H9 (cell line): ENCODE measurements at regions not wholly inside any gene's neighbourhood (a gene's known extent, or its start where the extent isn't known, plus 50 kb on each side); places are given as distances from the start of the nearest gene placed in this dataset.

ENCODE experiments used
- DNase-seq: peaks from one replicate; pipeline ENCODE4 v3.0.0-alpha.2; 2017
- H2AFZ ChIP-seq: one replicate; pipeline ENCODE4 v1.6.1; 2013; ENCODE audit warnings: mild to moderate bottlenecking, low read length, control low read depth, moderate library complexity
- H2AK5ac ChIP-seq: 2 replicates; pipeline ENCODE4 v1.6.1; 2013; ENCODE audit warnings: low read length, control low read depth, mixed read lengths; ENCODE audit not compliant: insufficient read length
- H2BK120ac ChIP-seq: one replicate; pipeline ENCODE4 v1.6.1; 2013; ENCODE audit warnings: low read depth, mild to moderate bottlenecking, low read length, control low read depth, inconsistent platforms; ENCODE audit not compliant: poor library complexity, severe bottlenecking
- H2BK12ac ChIP-seq: 2 replicates; pipeline ENCODE4 v1.6.1; 2013; ENCODE audit warnings: low read length, control low read depth, mixed read lengths, low read depth; ENCODE audit not compliant: insufficient read length
- H2BK15ac ChIP-seq: 2 replicates; pipeline ENCODE4 v1.6.1; 2013; ENCODE audit warnings: low read depth, low read length, control low read depth
- H2BK20ac ChIP-seq: one replicate; pipeline ENCODE4 v1.6.1; 2013; ENCODE audit warnings: low read depth, mild to moderate bottlenecking, low read length, control low read depth, inconsistent platforms; ENCODE audit not compliant: poor library complexity, severe bottlenecking
- H2BK5ac ChIP-seq: 2 replicates; pipeline ENCODE4 v1.6.1; 2013; ENCODE audit warnings: low read length, control low read depth, mixed read lengths; ENCODE audit not compliant: insufficient read length
- H3K14ac ChIP-seq: 2 replicates; pipeline ENCODE4 v1.6.1; 2013; ENCODE audit warnings: low read length, control low read depth; ENCODE audit not compliant: insufficient read depth
- H3K18ac ChIP-seq: 2 replicates; pipeline ENCODE4 v1.6.1; 2013; ENCODE audit warnings: low read depth, mild to moderate bottlenecking, mixed read lengths, low read length, control low read depth; ENCODE audit not compliant: insufficient read length
- H3K23ac ChIP-seq: 2 replicates; pipeline ENCODE4 v1.6.1; 2013; ENCODE audit warnings: low read length, control low read depth, mixed read lengths, low read depth; ENCODE audit not compliant: insufficient read length
- H3K23me2 ChIP-seq: 2 replicates; pipeline ENCODE4 v1.6.1; 2013; ENCODE audit warnings: low read depth, mild to moderate bottlenecking, mixed read lengths, low read length, control low read depth; ENCODE audit not compliant: insufficient read length, poor library complexity, severe bottlenecking
- H3K27ac ChIP-seq: 2 replicates; pipeline ENCODE4 v1.5.1; 2013; ENCODE audit warnings: low read length, control low read depth, mixed read lengths, low read depth; ENCODE audit not compliant: insufficient read length
- H3K27me3 ChIP-seq: 2 replicates; pipeline ENCODE4 v1.6.1; 2013; ENCODE audit warnings: low read length, control low read depth, inconsistent platforms; ENCODE audit not compliant: insufficient read depth
- H3K4ac ChIP-seq: 2 replicates; pipeline ENCODE4 v1.6.1; 2013; ENCODE audit warnings: low read depth, mild to moderate bottlenecking, control low read depth, inconsistent platforms, low read length, moderate library complexity
- H3K4me1 ChIP-seq: 2 replicates; pipeline ENCODE4 v1.6.1; 2013; ENCODE audit warnings: low read length, control low read depth, inconsistent platforms; ENCODE audit not compliant: insufficient read depth
- H3K4me2 ChIP-seq: 2 replicates; pipeline ENCODE4 v1.6.1; 2013; ENCODE audit warnings: low read length, control low read depth, mixed read lengths; ENCODE audit not compliant: insufficient read length, insufficient read depth
- H3K56ac ChIP-seq: 2 replicates; pipeline ENCODE4 v1.6.1; 2013; ENCODE audit warnings: low read depth, mild to moderate bottlenecking, mixed read lengths, low read length, control low read depth; ENCODE audit not compliant: insufficient read length
- H3K79me1 ChIP-seq: 2 replicates; pipeline ENCODE4 v1.6.1; 2013; ENCODE audit warnings: low read depth, mild to moderate bottlenecking, moderate library complexity, low read length, control low read depth, inconsistent platforms; ENCODE audit not compliant: insufficient read depth, poor library complexity, severe bottlenecking
- H3K79me2 ChIP-seq: 2 replicates; pipeline ENCODE4 v1.6.1; 2013; ENCODE audit warnings: low read length, control low read depth, inconsistent platforms; ENCODE audit not compliant: insufficient read depth
- H3K9ac ChIP-seq: 2 replicates; pipeline ENCODE4 v1.6.1; 2013; ENCODE audit warnings: low read length, control low read depth, mixed read lengths; ENCODE audit not compliant: insufficient read length; ENCODE audit errors: extremely low read depth
- H3K9me3 ChIP-seq: one replicate; pipeline ENCODE4 v1.6.1; 2013; ENCODE audit warnings: low read depth, low read length, inconsistent platforms; ENCODE audit not compliant: control insufficient read depth
- H3T11ph ChIP-seq: one replicate; pipeline ENCODE4 v1.6.1; 2013; ENCODE audit warnings: mild to moderate bottlenecking, low read length, control low read depth, inconsistent platforms
- H4K20me1 ChIP-seq: one replicate; pipeline ENCODE4 v1.6.1; 2013; ENCODE audit not compliant: control insufficient read depth, insufficient read length, insufficient read depth
- H4K5ac ChIP-seq: 2 replicates; pipeline ENCODE4 v1.6.1; 2013; ENCODE audit warnings: low read depth, mild to moderate bottlenecking, mixed read lengths, low read length, control low read depth; ENCODE audit not compliant: insufficient read length
- H4K8ac ChIP-seq: replicated peaks from 2 replicates; pipeline ENCODE4 v1.6.1; 2013; ENCODE audit warnings: low read length, control low read depth, mixed read lengths, low read depth; ENCODE audit not compliant: insufficient read length
- H4K91ac ChIP-seq: 2 replicates; pipeline ENCODE4 v1.6.1; 2013; ENCODE audit warnings: low read depth, mild to moderate bottlenecking, moderate library complexity, mixed read lengths, low read length, control low read depth; ENCODE audit not compliant: insufficient read length
- H3K27ac Mint-ChIP-seq, 3 experiments: 2 replicates in 2 of 3; 3 replicates in 1 of 3; pipeline ENCODE4 v1.8.0; 2020 to 2021; ENCODE audit warnings: mixed read lengths in 3 of 3, mild to moderate bottlenecking in 1 of 3, moderate library complexity in 1 of 3
- H3K27me3 Mint-ChIP-seq: 2 replicates; pipeline ENCODE4 v1.8.0; 2021; ENCODE audit warnings: low read depth, mild to moderate bottlenecking, moderate library complexity, mixed read lengths
- H3K36me3 Mint-ChIP-seq, 3 experiments: 2 replicates in 2 of 3; 3 replicates in 1 of 3; pipeline ENCODE4 v1.8.0; 2020 to 2021; ENCODE audit warnings: low read depth in 3 of 3, mixed read lengths in 3 of 3; ENCODE audit not compliant: insufficient read depth in 1 of 3
- H3K4me1 Mint-ChIP-seq, 2 experiments: 2 replicates each; pipeline ENCODE4 v1.8.0; 2020; ENCODE audit warnings: mixed read lengths in 2 of 2
- H3K4me3 Mint-ChIP-seq, 2 experiments: 2 replicates in 1 of 2; 3 replicates in 1 of 2; pipeline ENCODE4 v1.8.0; 2020 to 2021; ENCODE audit warnings: mild to moderate bottlenecking in 2 of 2, mixed read lengths in 2 of 2, moderate library complexity in 1 of 2
- H3K9me3 Mint-ChIP-seq, 2 experiments: 2 replicates in 1 of 2; 3 replicates in 1 of 2; pipeline ENCODE4 v1.8.0; 2020; ENCODE audit warnings: mild to moderate bottlenecking in 2 of 2, mixed read lengths in 2 of 2, moderate library complexity in 1 of 2
- WGBS: extraction: QIAGEN DNeasy Blood & Tissue Kit; methylation state at CpG from one replicate; pipeline ENCODE4 v1.1.7; 2013; ENCODE audit warnings: missing lambda C conversion rate, low lambda C conversion rate, mixed read lengths; ENCODE audit not compliant: insufficient read length; ENCODE audit errors: extremely low coverage; 5-methylcytosine and 5-hydroxymethylcytosine counted together
- TF ChIP-seq, protein P1 (sequence below): fragments of 200-600 bp; sonication (generic); conservative IDR thresholded peaks from 3 replicates; pipeline ENCODE4 v1.8.0; 2021; ENCODE audit warnings: antibody characterized with exemption, mild to moderate bottlenecking

DNA sequence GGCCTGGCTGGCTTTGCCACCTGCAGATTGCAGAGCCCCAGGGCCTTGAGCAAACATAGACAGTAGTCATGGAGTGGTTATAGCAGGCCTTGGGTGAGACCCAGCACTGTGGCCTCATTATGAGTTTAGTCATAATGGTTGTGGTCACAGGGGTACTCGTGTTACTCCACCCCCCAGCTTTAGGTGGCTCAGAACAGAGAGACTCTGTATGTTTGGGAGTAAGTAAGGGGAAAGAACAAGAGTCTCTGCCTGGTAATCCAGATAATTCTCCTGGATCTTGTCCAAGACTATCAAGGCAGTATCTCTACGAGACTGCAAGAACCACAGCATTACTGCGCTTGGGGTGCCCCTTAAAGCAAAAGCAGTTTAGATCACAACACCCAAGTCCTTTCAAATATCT is 62.3 kb upstream of the SCRG1 start:
- H3K79me2 ChIP-seq: no peaks in the 10 kb centered on the region
- Mint-ChIP-seq H3K27me3 (no peaks in the 10 kb centered on the region), H3K27ac (no peak overlapping the region), H3K9me3 (no peaks in the 10 kb centered on the region), H3K4me1 (peaks cover 0 to 5% of the 10 kb centered on the region in 2 experiments; a peak in 2 of 4 replicates), H3K4me3 (no peak overlapping the region), H3K36me3 (no peaks in the 10 kb centered on the region)
- no peak overlapping the region for H3K9ac ChIP-seq
- no peak overlapping the region for H3K4me2 ChIP-seq
- no peak overlapping the region for H2BK5ac ChIP-seq
- H3K4me1 ChIP-seq: no peaks in the 10 kb centered on the region
- no peak overlapping the region for H2AK5ac ChIP-seq
- H3K79me1 ChIP-seq: no peaks in the 10 kb centered on the region
- H3K23ac ChIP-seq: no peak overlapping the region
- H3K56ac ChIP-seq: no peak overlapping the region
- TF ChIP-seq, protein P1, sequence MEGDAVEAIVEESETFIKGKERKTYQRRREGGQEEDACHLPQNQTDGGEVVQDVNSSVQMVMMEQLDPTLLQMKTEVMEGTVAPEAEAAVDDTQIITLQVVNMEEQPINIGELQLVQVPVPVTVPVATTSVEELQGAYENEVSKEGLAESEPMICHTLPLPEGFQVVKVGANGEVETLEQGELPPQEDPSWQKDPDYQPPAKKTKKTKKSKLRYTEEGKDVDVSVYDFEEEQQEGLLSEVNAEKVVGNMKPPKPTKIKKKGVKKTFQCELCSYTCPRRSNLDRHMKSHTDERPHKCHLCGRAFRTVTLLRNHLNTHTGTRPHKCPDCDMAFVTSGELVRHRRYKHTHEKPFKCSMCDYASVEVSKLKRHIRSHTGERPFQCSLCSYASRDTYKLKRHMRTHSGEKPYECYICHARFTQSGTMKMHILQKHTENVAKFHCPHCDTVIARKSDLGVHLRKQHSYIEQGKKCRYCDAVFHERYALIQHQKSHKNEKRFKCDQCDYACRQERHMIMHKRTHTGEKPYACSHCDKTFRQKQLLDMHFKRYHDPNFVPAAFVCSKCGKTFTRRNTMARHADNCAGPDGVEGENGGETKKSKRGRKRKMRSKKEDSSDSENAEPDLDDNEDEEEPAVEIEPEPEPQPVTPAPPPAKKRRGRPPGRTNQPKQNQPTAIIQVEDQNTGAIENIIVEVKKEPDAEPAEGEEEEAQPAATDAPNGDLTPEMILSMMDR: no peak
- H3K14ac ChIP-seq: no peak overlapping the region
- H3K23me2 ChIP-seq: no peaks in the 10 kb centered on the region
- no peak overlapping the region for H4K91ac ChIP-seq
- H4K8ac ChIP-seq: no peak overlapping the region
- H2BK120ac ChIP-seq: no peak overlapping the region
- H3K27me3 ChIP-seq: no peaks in the 10 kb centered on the region
- H3K27ac ChIP-seq: no peak overlapping the region
- no peak overlapping the region for H4K5ac ChIP-seq
- no peak overlapping the region for H2BK15ac ChIP-seq
- DNase-seq: no peak
- no CpG with 5 or more reads among the region's 3 CpGs for WGBS
- no peak overlapping the region for H2AFZ ChIP-seq
- H3T11ph ChIP-seq: no peak overlapping the region
- no peak overlapping the region for H2BK12ac ChIP-seq
- H4K20me1 ChIP-seq: no peaks in the 10 kb centered on the region
- no peak overlapping the region for H3K4ac ChIP-seq
- H3K9me3 ChIP-seq: no peaks in the 10 kb centered on the region
- H2BK20ac ChIP-seq: no peak overlapping the region
- no peak overlapping the region for H3K18ac ChIP-seq
